ENCODE measurements at regions not wholly inside any gene's neighbourhood (a gene's known extent, or its start where the extent isn't known, plus 50 kb on each side); places are given as distances from the start of the nearest gene placed in this dataset.

DNA sequence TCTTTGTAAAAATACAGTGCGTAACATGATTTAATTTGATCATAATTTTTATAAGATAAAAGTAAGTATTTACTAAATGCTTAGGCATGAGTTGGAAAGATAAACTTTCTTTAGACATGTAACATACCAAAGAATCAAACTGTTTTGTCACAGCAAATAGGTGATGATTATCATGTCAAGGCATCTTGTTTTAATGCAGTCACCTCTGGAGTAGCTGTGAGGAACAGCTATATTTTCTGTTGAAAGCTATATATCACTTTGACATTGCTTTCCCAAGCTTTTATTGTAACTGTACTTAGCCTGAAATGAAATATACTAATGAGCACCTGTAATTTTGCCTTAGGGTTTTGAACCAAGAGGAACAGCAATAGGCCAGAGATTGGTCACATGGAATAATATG, 151.9 kb downstream of the TLR5 start:
- Histone ChIP-seq H3K4me2 (ENCODE audit: low read length) (no peak overlapping the region), H3K27me3 (ENCODE audit: insufficient read depth, low read length) (no peaks in the 10 kb centered on the region), H3K4me3 (ENCODE audit: insufficient read depth, low read depth, low read length) (no peak overlapping the region), H4K20me1 (ENCODE audit: insufficient read depth, low read length) (no peaks in the 10 kb centered on the region), H3K27ac (ENCODE audit: low read depth, low read length) (no peak overlapping the region), H3K36me3 (ENCODE audit: insufficient read depth, low read length) (no peaks in the 10 kb centered on the region), H2AFZ (ENCODE audit: low read depth, low read length) (no peak overlapping the region), H3K4me1 (ENCODE audit: insufficient read depth, low read length) (peaks cover 14% of the 10 kb centered on the region), H3K9me3 (ENCODE audit: insufficient read depth, low read depth, low read length) (no peaks in the 10 kb centered on the region), H3K9ac (ENCODE audit: low read length) (no peak overlapping the region), H3K79me2 (ENCODE audit: insufficient read depth, low read length) (no peaks in the 10 kb centered on the region)
- Mint-ChIP-seq H3K27me3 (ENCODE audit: low read depth, unreplicated experiment) (no peaks in the 10 kb centered on the region), H3K27ac (ENCODE audit: unreplicated experiment) (no peak overlapping the region), H3K4me3 (ENCODE audit: unreplicated experiment) (no peak overlapping the region), H3K4me1 (ENCODE audit: low read depth, unreplicated experiment) (peaks cover 23% of the 10 kb centered on the region), H3K36me3 (ENCODE audit: low read depth, unreplicated experiment) (no peaks in the 10 kb centered on the region), H3K9me3 (ENCODE audit: unreplicated experiment) (no peaks in the 10 kb centered on the region)
- no peak for FAIRE-seq
- DNase-seq (ENCODE audit: low read depth), result no peak
- no peak for TF ChIP-seq EZH2 (IDR thresholded peaks at IDR 0.05; ENCODE audit: insufficient read depth, low read length)
- TF ChIP-seq, protein P1, sequence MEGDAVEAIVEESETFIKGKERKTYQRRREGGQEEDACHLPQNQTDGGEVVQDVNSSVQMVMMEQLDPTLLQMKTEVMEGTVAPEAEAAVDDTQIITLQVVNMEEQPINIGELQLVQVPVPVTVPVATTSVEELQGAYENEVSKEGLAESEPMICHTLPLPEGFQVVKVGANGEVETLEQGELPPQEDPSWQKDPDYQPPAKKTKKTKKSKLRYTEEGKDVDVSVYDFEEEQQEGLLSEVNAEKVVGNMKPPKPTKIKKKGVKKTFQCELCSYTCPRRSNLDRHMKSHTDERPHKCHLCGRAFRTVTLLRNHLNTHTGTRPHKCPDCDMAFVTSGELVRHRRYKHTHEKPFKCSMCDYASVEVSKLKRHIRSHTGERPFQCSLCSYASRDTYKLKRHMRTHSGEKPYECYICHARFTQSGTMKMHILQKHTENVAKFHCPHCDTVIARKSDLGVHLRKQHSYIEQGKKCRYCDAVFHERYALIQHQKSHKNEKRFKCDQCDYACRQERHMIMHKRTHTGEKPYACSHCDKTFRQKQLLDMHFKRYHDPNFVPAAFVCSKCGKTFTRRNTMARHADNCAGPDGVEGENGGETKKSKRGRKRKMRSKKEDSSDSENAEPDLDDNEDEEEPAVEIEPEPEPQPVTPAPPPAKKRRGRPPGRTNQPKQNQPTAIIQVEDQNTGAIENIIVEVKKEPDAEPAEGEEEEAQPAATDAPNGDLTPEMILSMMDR (IDR thresholded peaks at IDR 0.05; ENCODE audit: insufficient read depth, low read depth, low read length), result no peak

DNA sequence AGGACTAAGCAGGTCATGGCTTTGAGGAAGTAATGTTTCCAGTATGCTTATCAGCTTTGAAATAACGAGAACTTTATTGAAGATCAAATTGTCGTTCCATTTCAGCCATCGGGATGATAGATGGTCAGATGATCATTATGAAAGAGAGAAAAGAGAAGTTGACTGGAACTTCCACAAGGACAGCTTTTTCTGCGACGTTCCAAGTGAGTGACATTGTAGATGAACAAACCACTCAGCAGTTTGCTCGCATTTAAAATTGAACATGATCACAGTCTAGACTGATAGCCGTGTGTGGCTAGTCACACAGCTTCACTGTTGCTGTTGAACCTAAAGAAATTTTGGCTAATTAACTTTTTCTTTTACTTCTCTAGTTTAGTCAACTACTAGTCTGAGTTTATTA, 151.1 kb downstream of the TLR5 start:
- Mint-ChIP-seq H3K4me1 (ENCODE audit: low read depth, unreplicated experiment) (peaks cover 29% of the 10 kb centered on the region), H3K36me3 (ENCODE audit: low read depth, unreplicated experiment) (no peaks in the 10 kb centered on the region), H3K4me3 (ENCODE audit: unreplicated experiment) (no peak overlapping the region), H3K27ac (ENCODE audit: unreplicated experiment) (no peak overlapping the region), H3K27me3 (ENCODE audit: low read depth, unreplicated experiment) (no peaks in the 10 kb centered on the region), H3K9me3 (ENCODE audit: unreplicated experiment) (no peaks in the 10 kb centered on the region)
- TF ChIP-seq, protein P1 (IDR thresholded peaks at IDR 0.05; ENCODE audit: insufficient read depth, low read depth, low read length), result no peak
- no peak for TF ChIP-seq EZH2 (IDR thresholded peaks at IDR 0.05; ENCODE audit: insufficient read depth, low read length)
- no peak overlapping the region for H3K4me3 ChIP-seq (ENCODE audit: insufficient read depth, low read depth, low read length)
- H3K27ac ChIP-seq (ENCODE audit: low read depth, low read length), result no peak overlapping the region
- no peaks in the 10 kb centered on the region for H3K79me2 ChIP-seq (ENCODE audit: insufficient read depth, low read length)
- H3K36me3 ChIP-seq (ENCODE audit: insufficient read depth, low read length), result no peaks in the 10 kb centered on the region
- no peaks in the 10 kb centered on the region for H4K20me1 ChIP-seq (ENCODE audit: insufficient read depth, low read length)
- H3K4me2 ChIP-seq (ENCODE audit: low read length), result no peak overlapping the region
- H3K9ac ChIP-seq (ENCODE audit: low read length), result no peak overlapping the region
- no peaks in the 10 kb centered on the region for H3K27me3 ChIP-seq (ENCODE audit: insufficient read depth, low read length)
- H3K4me1 ChIP-seq (ENCODE audit: insufficient read depth, low read length), result peaks cover 14% of the 10 kb centered on the region
- DNase-seq (ENCODE audit: low read depth) (no peak), FAIRE-seq (no peak)
- no peak overlapping the region for H2AFZ ChIP-seq (ENCODE audit: low read depth, low read length)
- H3K9me3 ChIP-seq (ENCODE audit: insufficient read depth, low read depth, low read length), result no peaks in the 10 kb centered on the region

DNA sequence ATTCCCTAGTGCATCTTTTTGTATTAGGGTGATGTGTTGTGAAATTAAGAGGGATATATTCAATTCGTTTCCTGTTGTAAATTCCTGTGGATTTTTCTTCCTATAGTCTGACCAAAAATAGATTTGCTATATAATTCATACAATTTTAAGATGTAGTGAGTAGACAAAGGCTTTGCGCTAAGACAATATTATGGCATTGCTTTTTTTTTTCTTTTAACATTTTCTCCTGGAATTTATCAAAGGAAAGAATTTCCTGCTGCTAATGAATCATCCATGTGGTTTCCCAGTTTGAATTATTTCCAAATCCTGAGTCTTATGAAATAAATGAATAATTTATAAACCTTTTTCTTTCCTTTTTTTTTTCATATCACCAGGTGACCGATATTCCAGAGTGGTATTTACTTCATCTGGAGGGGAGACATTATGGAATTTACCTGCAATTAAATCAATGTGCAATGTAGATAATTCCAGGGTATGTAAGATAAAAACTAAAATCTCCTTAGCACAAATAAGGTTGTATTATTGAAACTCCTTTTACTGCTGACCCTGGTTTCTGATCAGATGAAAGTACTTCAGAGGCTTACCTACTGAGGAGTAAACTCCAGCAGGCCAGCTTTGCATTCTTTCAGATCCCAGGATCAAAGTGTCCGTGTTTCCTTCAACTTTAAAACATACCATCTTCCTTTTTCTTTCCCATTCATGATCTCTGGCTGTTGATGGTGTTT, 148.4 kb downstream of the TLR5 start:
- H4K20me1 ChIP-seq (ENCODE audit: insufficient read depth, low read length), result no peaks in the 10 kb centered on the region
- no peak overlapping the region for H3K4me3 ChIP-seq (ENCODE audit: insufficient read depth, low read depth, low read length)
- peak overlapping the region; percentile 53 for H3K4me2 ChIP-seq (ENCODE audit: low read length)
- no peaks in the 10 kb centered on the region for H3K36me3 ChIP-seq (ENCODE audit: insufficient read depth, low read length)
- H3K9ac ChIP-seq (ENCODE audit: low read length), result no peak overlapping the region
- Mint-ChIP-seq H3K4me3 (ENCODE audit: unreplicated experiment) (no peak overlapping the region), H3K36me3 (ENCODE audit: low read depth, unreplicated experiment) (no peaks in the 10 kb centered on the region), H3K27ac (ENCODE audit: unreplicated experiment) (peak overlapping the region; percentile 61), H3K9me3 (ENCODE audit: unreplicated experiment) (no peaks in the 10 kb centered on the region), H3K4me1 (ENCODE audit: low read depth, unreplicated experiment) (peaks cover 29% of the 10 kb centered on the region), H3K27me3 (ENCODE audit: low read depth, unreplicated experiment) (no peaks in the 10 kb centered on the region)
- peaks cover 14% of the 10 kb centered on the region for H3K4me1 ChIP-seq (ENCODE audit: insufficient read depth, low read length)
- DNase-seq (ENCODE audit: low read depth), result peak; percentile 76
- H3K79me2 ChIP-seq (ENCODE audit: insufficient read depth, low read length), result no peaks in the 10 kb centered on the region
- H3K27me3 ChIP-seq (ENCODE audit: insufficient read depth, low read length), result no peaks in the 10 kb centered on the region
- FAIRE-seq, result peak; percentile 58
- H2AFZ ChIP-seq (ENCODE audit: low read depth, low read length), result no peak overlapping the region
- no peaks in the 10 kb centered on the region for H3K9me3 ChIP-seq (ENCODE audit: insufficient read depth, low read depth, low read length)
- H3K27ac ChIP-seq (ENCODE audit: low read depth, low read length), result peak overlapping the region; percentile 23
- TF ChIP-seq, protein P1 (IDR thresholded peaks at IDR 0.05; ENCODE audit: insufficient read depth, low read depth, low read length), result no peak
- no peak for TF ChIP-seq EZH2 (IDR thresholded peaks at IDR 0.05; ENCODE audit: insufficient read depth, low read length)
